Natural killer cell treated with Interleukin-12 subunit alpha and Interleukin-12 subunit beta and Interleukin-15 and Interleukin-18, amount 100 ng/mL, for 72 hours (primary cell): ENCODE measurements at regions not wholly inside any gene's neighbourhood (a gene's known extent, or its start where the extent isn't known, plus 50 kb on each side); places are given as distances from the start of the nearest gene placed in this dataset.
"Not testable (repeated sequence)": the region's sequence is repeated elsewhere in the genome, so short reads cannot be mapped to it uniquely, and the experiment has no call there.

Experiments
- ATAC-seq, 2 donors: fragments of 150-1000 bp; cut with Tn5 transposase in 1 of 2; sonication (Bioruptor Pico), chemical (Tn5 transposase) in 1 of 2; 2 replicates each; pipeline ENCODE4 v1.10.0; 2021
- DNase-seq: peaks from one replicate; pipeline ENCODE4 v3.0.0; 2022; ENCODE audit warnings: low spot score
- H3K27ac Mint-ChIP-seq, 2 donors: 1 replicate in 1 of 2; 2 replicates in 1 of 2; pipeline ENCODE4 v1.8.0; 2022; ENCODE audit warnings: mixed read lengths in 2 of 2, mild to moderate bottlenecking in 1 of 2, moderate library complexity in 1 of 2
- H3K27me3 Mint-ChIP-seq, 2 donors: 1 replicate in 1 of 2; 2 replicates in 1 of 2; pipeline ENCODE4 v1.8.0; 2022; ENCODE audit warnings: mixed read lengths in 2 of 2
- H3K36me3 Mint-ChIP-seq: one replicate; pipeline ENCODE4 v1.8.0; 2022; ENCODE audit warnings: mixed read lengths
- H3K4me1 Mint-ChIP-seq, 2 donors: 1 replicate in 1 of 2; 2 replicates in 1 of 2; pipeline ENCODE4 v1.8.0; 2022; ENCODE audit warnings: low read depth in 2 of 2, mixed read lengths in 2 of 2, mild to moderate bottlenecking in 1 of 2
- H3K4me3 Mint-ChIP-seq: one replicate; pipeline ENCODE4 v1.8.0; 2022; ENCODE audit warnings: mixed read lengths
- H3K9me3 Mint-ChIP-seq: 2 replicates; pipeline ENCODE4 v1.8.0; 2022; ENCODE audit warnings: mixed read lengths

DNA sequence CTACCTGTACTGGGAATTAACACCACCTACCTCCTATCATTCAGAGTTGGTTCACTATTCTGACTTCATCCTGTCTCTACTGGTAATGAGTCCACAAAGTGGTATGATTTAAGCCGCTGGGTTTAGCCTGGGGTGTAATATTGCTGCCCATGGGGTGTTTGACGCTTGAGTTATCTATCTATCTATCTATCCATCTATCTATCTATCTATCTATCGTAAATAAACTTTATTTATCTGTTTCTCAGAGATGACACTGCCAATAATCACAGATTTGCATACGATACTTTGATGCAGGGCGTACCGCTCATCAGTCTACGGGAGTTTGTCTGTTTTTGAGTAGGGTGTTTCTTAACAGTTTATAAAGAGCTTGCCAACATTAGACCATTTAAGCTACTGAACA is 73.6 kb upstream of the ZNF184 start:
- Mint-ChIP-seq H3K36me3 (peaks cover 30% of the 10 kb centered on the region), H3K27me3 (peaks cover 65 to 92% of the 10 kb centered on the region in 2 donors), H3K27ac (no peak overlapping the region), H3K4me3 (no peak overlapping the region), H3K9me3 (no peaks in the 10 kb centered on the region), H3K4me1 (peaks cover 4 to 13% of the 10 kb centered on the region in 2 donors)
- no peak for ATAC-seq
- DNase-seq = no peak

DNA sequence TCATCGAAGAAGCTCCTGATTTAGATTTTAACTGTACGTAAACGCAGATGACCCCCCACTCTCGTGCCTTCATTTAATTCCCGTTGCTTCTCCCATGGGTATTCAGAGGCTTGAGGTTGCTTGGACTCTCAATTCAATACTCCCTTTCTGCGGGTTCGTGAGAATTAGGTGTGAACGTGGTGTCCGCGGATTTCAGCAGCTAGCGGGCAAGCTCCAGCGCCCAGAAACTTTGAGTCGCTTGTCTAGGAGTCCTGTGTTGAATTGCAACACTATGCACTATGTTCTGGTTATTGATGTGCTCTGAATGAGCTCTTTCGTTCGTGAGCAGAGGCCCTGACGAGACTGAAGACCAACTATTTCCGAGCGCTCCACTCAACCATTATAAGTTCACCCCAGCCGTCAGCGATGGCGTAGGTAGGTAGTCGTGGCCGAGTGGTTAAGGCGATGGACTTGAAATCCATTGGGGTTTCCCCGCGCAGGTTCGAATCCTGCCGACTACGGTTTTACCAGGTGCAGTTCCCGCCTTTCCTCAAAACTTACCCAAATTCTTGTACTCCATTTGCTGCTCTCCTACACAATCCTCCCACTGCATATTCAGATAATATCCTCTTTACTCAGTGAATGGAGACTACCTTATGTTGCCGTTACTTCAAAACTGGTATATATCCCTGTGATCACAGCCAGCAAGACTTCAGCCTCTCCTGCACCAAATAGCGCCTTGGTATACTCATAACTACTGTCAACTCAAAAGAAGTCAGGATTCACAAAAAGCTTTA is 72.6 kb upstream of the ZNF184 start:
- Mint-ChIP-seq H3K9me3 (no peaks in the 10 kb centered on the region), H3K4me1 (peaks cover 4 to 13% of the 10 kb centered on the region in 2 donors), H3K27ac (peak overlapping the region in 1 of 2 donors; percentile 37), H3K36me3 (peaks cover 24% of the 10 kb centered on the region), H3K4me3 (peak overlapping the region; percentile 60), H3K27me3 (peaks cover 69 to 89% of the 10 kb centered on the region in 2 donors)
- peak; percentile 40 to 72 for ATAC-seq
- DNase-seq = no peak

- Mint-ChIP-seq H3K4me1 (peaks cover 4 to 13% of the 10 kb centered on the region in 2 donors), H3K4me3 (peak overlapping the region; percentile 60), H3K27ac (peak overlapping the region in 1 of 2 donors; percentile 37), H3K27me3 (peaks cover 74 to 89% of the 10 kb centered on the region in 2 donors), H3K9me3 (no peaks in the 10 kb centered on the region), H3K36me3 (peaks cover 24% of the 10 kb centered on the region)
- DNase-seq (no peak), ATAC-seq (no peak)
Observed at GRCh38 chr6:27544612-27545260, 71.8 kb upstream of the ZNF184 start.

- not testable (repeated sequence) for H3K4me3 Mint-ChIP-seq, H3K27ac Mint-ChIP-seq, DNase-seq, ATAC-seq, H3K9me3 Mint-ChIP-seq
- Mint-ChIP-seq H3K36me3 (peaks cover 24% of the 10 kb centered on the region), H3K27me3 (peaks cover 72 to 86% of the 10 kb centered on the region in 2 donors), H3K4me1 (peaks cover 4 to 13% of the 10 kb centered on the region in 2 donors)
Observed at GRCh38 chr6:27544135-27544534, 71.2 kb upstream of the ZNF184 start.

DNA sequence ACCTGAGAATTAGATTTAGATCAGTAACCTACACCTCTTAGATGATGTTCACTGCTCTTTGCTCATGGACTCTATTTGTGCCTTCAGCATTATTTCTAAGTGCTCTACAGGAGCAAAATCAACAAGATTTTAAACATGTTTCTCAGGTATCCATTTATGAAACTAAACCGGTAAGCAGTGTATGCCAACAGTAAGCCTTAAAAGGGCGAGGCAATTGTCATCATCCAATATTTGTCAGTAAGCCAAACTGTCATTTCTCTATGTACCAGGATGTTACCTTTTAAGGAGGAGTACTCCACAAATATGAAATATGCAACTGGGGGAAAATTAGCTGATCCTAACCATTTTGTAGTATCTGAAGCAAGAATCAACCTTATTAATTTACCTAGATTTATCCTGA is 69.6 kb upstream of the ZNF184 start:
- Mint-ChIP-seq H3K9me3 (no peaks in the 10 kb centered on the region), H3K27ac (no peak overlapping the region), H3K36me3 (peaks cover 24% of the 10 kb centered on the region), H3K4me3 (no peak overlapping the region), H3K27me3 (peaks cover 66 to 76% of the 10 kb centered on the region in 2 donors), H3K4me1 (peaks cover 4 to 13% of the 10 kb centered on the region in 2 donors)
- ATAC-seq (no peak), DNase-seq (no peak)

- peaks cover 64 to 71% of the 10 kb centered on the region in 2 donors for H3K27me3 Mint-ChIP-seq
- no peak overlapping the region for H3K4me3 Mint-ChIP-seq
- ATAC-seq (no peak), DNase-seq (no peak)
- peaks cover 4 to 13% of the 10 kb centered on the region in 2 donors for H3K4me1 Mint-ChIP-seq
- H3K27ac Mint-ChIP-seq = no peak overlapping the region
- peaks cover 21% of the 10 kb centered on the region for H3K36me3 Mint-ChIP-seq
- no peaks in the 10 kb centered on the region for H3K9me3 Mint-ChIP-seq
Observed at GRCh38 chr6:27541933-27542297, 69.0 kb upstream of the ZNF184 start.

DNA sequence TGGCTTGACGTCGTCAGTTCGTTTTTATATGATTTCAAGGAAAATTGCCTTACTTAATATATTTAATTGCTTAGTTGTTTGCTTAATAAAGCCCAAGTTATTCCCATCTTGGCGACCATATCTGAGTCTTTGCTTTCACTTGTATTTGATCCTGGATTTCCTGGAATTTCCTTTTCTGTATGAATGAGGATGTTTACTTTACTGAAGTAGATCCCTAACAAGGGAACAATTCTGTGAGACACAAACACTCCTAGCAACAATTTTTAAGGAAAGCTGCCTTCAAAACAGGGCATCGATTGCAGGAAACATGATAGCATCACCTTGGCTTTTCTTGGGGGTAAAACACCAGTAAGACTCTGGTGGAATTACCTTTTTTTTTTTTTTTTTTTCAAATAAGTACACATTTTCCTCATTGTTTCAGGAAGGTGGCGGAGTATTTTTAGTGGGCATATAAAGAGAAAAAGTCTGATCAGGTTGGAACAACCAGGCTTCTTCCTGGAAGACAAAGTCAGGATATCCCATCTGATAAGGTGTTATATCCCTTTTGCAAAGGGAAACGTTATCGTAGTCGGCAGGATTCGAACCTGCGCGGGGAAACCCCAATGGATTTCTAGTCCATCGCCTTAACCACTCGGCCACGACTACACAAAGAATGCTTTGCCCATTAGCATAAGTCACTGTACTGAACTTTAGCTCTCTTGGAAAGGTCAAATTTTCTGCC is 68.5 kb upstream of the ZNF184 start:
- ATAC-seq (no peak), DNase-seq (no peak)
- Mint-ChIP-seq H3K36me3 (peaks cover 16% of the 10 kb centered on the region), H3K4me1 (peaks cover 4 to 13% of the 10 kb centered on the region in 2 donors), H3K27ac (no peak overlapping the region), H3K27me3 (peaks cover 59 to 65% of the 10 kb centered on the region in 2 donors), H3K9me3 (no peaks in the 10 kb centered on the region), H3K4me3 (no peak overlapping the region)

GRCh38 chr6:27539551-27539950 is 66.6 kb upstream of the ZNF184 start:
- no peak overlapping the region for H3K4me3 Mint-ChIP-seq
- H3K9me3 Mint-ChIP-seq = no peaks in the 10 kb centered on the region
- peaks cover 51 to 61% of the 10 kb centered on the region in 2 donors for H3K27me3 Mint-ChIP-seq
- H3K4me1 Mint-ChIP-seq = no peaks in the 10 kb centered on the region
- no peak overlapping the region for H3K27ac Mint-ChIP-seq
- ATAC-seq (no peak), DNase-seq (no peak)
- H3K36me3 Mint-ChIP-seq = peaks cover 1% of the 10 kb centered on the region

- DNase-seq = no peak
- Mint-ChIP-seq H3K27ac (no peak overlapping the region), H3K27me3 (peaks cover 25 to 52% of the 10 kb centered on the region in 2 donors), H3K4me3 (no peak overlapping the region), H3K9me3 (no peaks in the 10 kb centered on the region), H3K4me1 (no peaks in the 10 kb centered on the region), H3K36me3 (no peaks in the 10 kb centered on the region)
- ATAC-seq = no peak
Observed at GRCh38 chr6:27532820-27533538, 60.1 kb upstream of the ZNF184 start.

GRCh38 chr6:27531772-27532459 is 59.0 kb upstream of the ZNF184 start:
- Mint-ChIP-seq H3K27ac (no peak overlapping the region), H3K4me3 (no peak overlapping the region), H3K27me3 (peaks cover 26 to 58% of the 10 kb centered on the region in 2 donors), H3K4me1 (no peaks in the 10 kb centered on the region), H3K36me3 (no peaks in the 10 kb centered on the region), H3K9me3 (no peaks in the 10 kb centered on the region)
- ATAC-seq (no peak), DNase-seq (no peak)

GRCh38 chr6:27529796-27530195 is 56.9 kb upstream of the ZNF184 start:
- not testable (repeated sequence) for DNase-seq, ATAC-seq, H3K9me3 Mint-ChIP-seq, H3K4me3 Mint-ChIP-seq, H3K4me1 Mint-ChIP-seq, H3K36me3 Mint-ChIP-seq, H3K27ac Mint-ChIP-seq
- H3K27me3 Mint-ChIP-seq = peaks cover 23 to 46% of the 10 kb centered on the region in 2 donors

GRCh38 chr6:27528714-27529113 is 55.8 kb upstream of the ZNF184 start:
- H3K27me3 Mint-ChIP-seq = peaks cover 24 to 51% of the 10 kb centered on the region in 2 donors
- H3K27ac Mint-ChIP-seq = no peak overlapping the region

More at GRCh38 chr6:27528714-27529113, 55.8 kb upstream of the ZNF184 start:
- DNase-seq (no peak), ATAC-seq (no peak)
- Mint-ChIP-seq H3K4me1 (no peaks in the 10 kb centered on the region), H3K36me3 (no peaks in the 10 kb centered on the region), H3K4me3 (no peak overlapping the region), H3K9me3 (no peaks in the 10 kb centered on the region)
